Gastrocnemius medialis (tissue), 4 donors: ENCODE measurements at regions not wholly inside any gene's neighbourhood (a gene's known extent, or its start where the extent isn't known, plus 50 kb on each side); places are given as distances from the start of the nearest gene placed in this dataset.

ENCODE experiments used
- ATAC-seq, 2 donors: fragments of 150-250 bp; one replicate each; pipeline ENCODE4 v1.9.1; 2016
- DNase-seq, 2 donors: peaks; one replicate each; pipeline ENCODE4 v3.0.0-alpha.2; 2019
- H3K27ac ChIP-seq, 4 donors: fragments of 200-600 bp; sonication (generic); 1 replicate in 1 of 4; 2 replicates in 3 of 4; pipeline ENCODE4 v1.5.1; 2016 to 2018; ENCODE audit warnings: mild to moderate bottlenecking in 2 of 4, moderate library complexity in 1 of 4
- H3K27me3 ChIP-seq, 3 donors: fragments of 200-600 bp; sonication (generic) in 2 of 3; 1 replicate in 1 of 3; 2 replicates in 2 of 3; pipeline versions ENCODE4 v1.5.1 to v1.6.0; 2016 to 2019; ENCODE audit warnings: mild to moderate bottlenecking in 1 of 3, moderate library complexity in 1 of 3
- H3K36me3 ChIP-seq, 2 donors: fragments of 200-600 bp; sonication (generic) in 1 of 2; one replicate each; pipeline ENCODE4 v1.5.1; 2017 to 2018
- H3K4me1 ChIP-seq, 2 donors: fragments of 200-600 bp; sonication (generic) in 1 of 2; one replicate each; pipeline ENCODE4 v1.5.1; 2016 to 2017; ENCODE audit warnings: mild to moderate bottlenecking in 2 of 2
- H3K4me3 ChIP-seq, 4 donors: fragments of 200-600 bp; sonication (generic) in 3 of 4; 1 replicate in 1 of 4; 2 replicates in 3 of 4; pipeline ENCODE4 v1.5.1; 2016 to 2019; ENCODE audit warnings: mild to moderate bottlenecking in 2 of 4
- H3K9me3 ChIP-seq, 3 donors: fragments of 200-600 bp; sonication (generic) in 2 of 3; 1 replicate in 1 of 3; 2 replicates in 2 of 3; pipeline ENCODE4 v1.5.1; 2016 to 2019
- POLR2A ChIP-seq, 2 donors: fragments of 450-650 bp; IDR thresholded peaks; one replicate each; pipeline ENCODE4 v1.6.1; 2017; ENCODE audit warnings: antibody characterized with exemption in 2 of 2, mild to moderate bottlenecking in 2 of 2, moderate library complexity in 2 of 2
- in situ Hi-C, 4 donors: fragments of 200-750 bp; cut with MboI; loops; one replicate each; pipeline versions ENCODE4 v1.15.0 to v1.8.0; 2017; ENCODE audit warnings: low sequenced_read_pairs in 4 of 4
- intact Hi-C: fragments of 100-400 bp; cut with DNase I; formaldehyde crosslinking; loops from one replicate; pipeline ENCODE4 v1.15.1; 2023; ENCODE audit warnings: low total_unique reads
- TF ChIP-seq, protein P1 (sequence below), 5 experiments: fragments of 450-650 bp in 3 of 5; fragments of 200-600 bp in 2 of 5; sonication (generic) in 2 of 5; IDR thresholded peaks in 4 of 5; conservative IDR thresholded peaks in 1 of 5; 1 replicate in 4 of 5; 2 replicates in 1 of 5; pipeline ENCODE4 v1.5.1; 2016 to 2019; ENCODE audit warnings: antibody characterized with exemption in 5 of 5, mild to moderate bottlenecking in 3 of 5, moderate library complexity in 3 of 5

- no peaks in the 10 kb centered on the region for H3K36me3 ChIP-seq
- TF ChIP-seq POLR2A (IDR thresholded peaks at IDR 0.05) = peak; percentile 13 to 26
- TF ChIP-seq, protein P1, sequence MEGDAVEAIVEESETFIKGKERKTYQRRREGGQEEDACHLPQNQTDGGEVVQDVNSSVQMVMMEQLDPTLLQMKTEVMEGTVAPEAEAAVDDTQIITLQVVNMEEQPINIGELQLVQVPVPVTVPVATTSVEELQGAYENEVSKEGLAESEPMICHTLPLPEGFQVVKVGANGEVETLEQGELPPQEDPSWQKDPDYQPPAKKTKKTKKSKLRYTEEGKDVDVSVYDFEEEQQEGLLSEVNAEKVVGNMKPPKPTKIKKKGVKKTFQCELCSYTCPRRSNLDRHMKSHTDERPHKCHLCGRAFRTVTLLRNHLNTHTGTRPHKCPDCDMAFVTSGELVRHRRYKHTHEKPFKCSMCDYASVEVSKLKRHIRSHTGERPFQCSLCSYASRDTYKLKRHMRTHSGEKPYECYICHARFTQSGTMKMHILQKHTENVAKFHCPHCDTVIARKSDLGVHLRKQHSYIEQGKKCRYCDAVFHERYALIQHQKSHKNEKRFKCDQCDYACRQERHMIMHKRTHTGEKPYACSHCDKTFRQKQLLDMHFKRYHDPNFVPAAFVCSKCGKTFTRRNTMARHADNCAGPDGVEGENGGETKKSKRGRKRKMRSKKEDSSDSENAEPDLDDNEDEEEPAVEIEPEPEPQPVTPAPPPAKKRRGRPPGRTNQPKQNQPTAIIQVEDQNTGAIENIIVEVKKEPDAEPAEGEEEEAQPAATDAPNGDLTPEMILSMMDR (IDR thresholded peaks at IDR 0.05 in 4 of 5, conservative IDR thresholded peaks at IDR 0.05 in 1 of 5) = peak in 1 of 5 experiments; percentile 10
- intact Hi-C loops = no loop called here
- H3K27me3 ChIP-seq = no peaks in the 10 kb centered on the region
- H3K4me1 ChIP-seq = peaks cover 22 to 40% of the 10 kb centered on the region in 2 donors
- DNase-seq = peak; percentile 63 to 89
- H3K4me3 ChIP-seq = peak overlapping the region; percentile 58 to 64 (median 60)
- in situ Hi-C loops = no loop called here
- H3K9me3 ChIP-seq = no peaks in the 10 kb centered on the region
- peak overlapping the region; percentile 86 to 94 (median 90) for H3K27ac ChIP-seq
- peak; percentile 92 to 93 for ATAC-seq
Measured at GRCh38 chr13:33610438-33611120, 207.4 kb upstream of the RFC3 start.

DNA sequence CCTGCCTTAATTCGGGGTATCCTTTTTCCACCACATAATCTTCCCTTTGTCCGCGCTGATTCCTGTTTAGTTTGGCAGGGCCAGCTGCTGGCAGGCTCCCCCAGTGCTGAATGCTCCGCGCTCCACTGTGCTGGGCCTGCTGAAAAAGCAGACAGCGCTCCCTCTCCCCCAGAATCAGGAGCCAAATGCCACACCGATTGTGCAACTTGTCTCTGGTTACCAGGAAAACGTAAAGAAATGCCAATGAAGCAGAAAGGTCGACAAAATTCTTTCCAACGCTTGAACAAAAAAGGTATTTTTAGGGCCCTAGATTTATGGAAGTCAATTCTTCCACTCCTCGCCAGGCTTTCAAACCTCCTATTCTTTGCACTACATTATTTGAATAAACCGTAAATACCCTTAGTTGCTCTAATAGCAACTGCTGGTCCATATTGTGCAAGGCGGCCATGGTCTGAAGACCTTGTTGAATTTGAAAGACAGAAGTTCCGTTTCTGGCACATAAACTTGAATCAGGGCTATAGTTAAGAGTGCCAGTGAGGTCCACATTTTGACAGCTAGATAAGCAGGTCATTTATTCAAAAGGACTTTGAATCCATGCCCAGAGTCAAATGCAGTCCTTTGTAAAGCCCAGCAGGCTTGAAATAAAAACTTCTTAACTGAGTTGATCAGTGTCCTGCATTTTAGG lies 206.7 kb upstream of the RFC3 start:
- intact Hi-C loops = no loop called here
- TF ChIP-seq, protein P1 (IDR thresholded peaks at IDR 0.05 in 4 of 5, conservative IDR thresholded peaks at IDR 0.05 in 1 of 5) = no peak
- TF ChIP-seq POLR2A (IDR thresholded peaks at IDR 0.05) = no peak

DNA sequence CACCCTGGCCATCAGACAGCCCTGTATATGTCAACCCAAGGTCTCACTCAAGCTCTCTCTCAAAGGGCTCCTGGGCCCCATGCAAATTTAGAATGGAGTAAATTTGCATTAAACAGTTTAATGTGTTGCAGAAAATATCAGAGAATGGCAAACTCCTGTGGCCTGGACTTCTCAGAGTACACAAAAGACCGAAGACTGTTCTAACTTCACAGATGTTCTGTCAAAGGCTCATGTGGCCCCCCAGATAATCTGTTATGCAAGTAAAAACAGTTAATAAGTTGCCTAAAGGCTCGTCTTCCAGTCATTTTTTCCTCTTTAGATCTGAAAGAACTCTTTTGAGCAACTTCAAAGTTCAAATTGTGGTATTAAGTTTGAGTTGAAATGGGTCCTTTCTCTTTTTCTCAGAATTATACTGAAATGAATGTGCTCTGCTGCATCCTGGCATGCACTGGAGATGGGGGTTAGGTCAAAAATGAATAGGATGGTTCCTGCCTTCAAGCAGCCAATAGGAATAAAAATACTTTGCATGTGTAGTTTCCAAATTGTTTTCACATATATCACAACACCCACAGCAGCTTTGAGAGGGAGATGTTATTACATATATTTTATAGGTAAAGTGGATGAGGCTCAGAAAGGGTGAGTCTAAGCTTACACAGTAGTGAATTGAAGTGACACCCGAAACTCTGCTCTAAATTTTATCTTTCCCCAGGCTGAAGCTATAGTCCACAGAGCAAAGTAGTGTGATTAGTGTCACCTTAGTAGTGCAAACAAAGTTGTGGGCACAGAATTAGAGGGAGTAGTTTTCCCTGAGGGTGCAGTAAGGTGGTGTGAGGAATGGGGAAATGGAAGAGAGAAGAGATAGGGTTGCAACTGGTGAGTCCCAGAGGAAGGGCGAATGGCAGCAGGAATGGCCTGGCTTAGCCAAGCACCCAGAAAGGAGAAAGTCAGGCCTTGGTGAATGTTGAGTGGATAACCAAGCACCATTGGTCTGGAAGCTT lies 205.0 kb upstream of the RFC3 start:
- intact Hi-C loops (no loop called here), in situ Hi-C loops (no loop called here)
- Histone ChIP-seq H3K27me3 (no peaks in the 10 kb centered on the region), H3K27ac (no peak overlapping the region), H3K4me3 (no peak overlapping the region), H3K36me3 (no peaks in the 10 kb centered on the region), H3K4me1 (peaks cover 25 to 44% of the 10 kb centered on the region in 2 donors), H3K9me3 (no peaks in the 10 kb centered on the region)
- DNase-seq = no peak
- TF ChIP-seq POLR2A (IDR thresholded peaks at IDR 0.05) = no peak
- TF ChIP-seq, protein P1 (IDR thresholded peaks at IDR 0.05 in 4 of 5, conservative IDR thresholded peaks at IDR 0.05 in 1 of 5) = no peak
- no peak for ATAC-seq

More for the DNA sequence above, 206.7 kb upstream of the RFC3 start:
- ATAC-seq (peak; percentile 57 to 81), DNase-seq (peak; percentile 17 to 48)
- Histone ChIP-seq H3K27ac (peak overlapping the region; percentile 86 to 94 (median 90)), H3K4me1 (peaks cover 25 to 41% of the 10 kb centered on the region in 2 donors), H3K27me3 (no peaks in the 10 kb centered on the region), H3K4me3 (peak overlapping the region; percentile 58 to 64 (median 60)), H3K9me3 (no peaks in the 10 kb centered on the region), H3K36me3 (no peaks in the 10 kb centered on the region)
- in situ Hi-C loops = no loop called here

GRCh38 chr13:33615436-33615835 lies 202.5 kb upstream of the RFC3 start:
- TF ChIP-seq POLR2A (IDR thresholded peaks at IDR 0.05) = no peak
- TF ChIP-seq, protein P1 (IDR thresholded peaks at IDR 0.05 in 4 of 5, conservative IDR thresholded peaks at IDR 0.05 in 1 of 5) = no peak
- no peak for DNase-seq
- Histone ChIP-seq H3K9me3 (no peaks in the 10 kb centered on the region), H3K4me1 (peaks cover 34 to 38% of the 10 kb centered on the region in 2 donors), H3K36me3 (no peaks in the 10 kb centered on the region), H3K4me3 (no peak overlapping the region), H3K27ac (no peak overlapping the region), H3K27me3 (no peaks in the 10 kb centered on the region)
- in situ Hi-C loops (no loop called here), intact Hi-C loops (no loop called here)
- ATAC-seq = no peak
